Stomach smooth muscle (tissue), 2 donors: ENCODE measurements at regions not wholly inside any gene's neighbourhood (a gene's known extent, or its start where the extent isn't known, plus 50 kb on each side); places are given as distances from the start of the nearest gene placed in this dataset.

Experiments
- H3K27ac ChIP-seq: one replicate; pipeline ENCODE4 v1.7.0; 2013; ENCODE audit warnings: mild to moderate bottlenecking, low read length, inconsistent platforms
- H3K27me3 ChIP-seq, 2 donors: one replicate each; pipeline ENCODE4 v1.7.0; 2013; ENCODE audit warnings: low read length in 2 of 2; ENCODE audit not compliant: insufficient read depth in 2 of 2, control insufficient read depth in 1 of 2
- H3K36me3 ChIP-seq, 2 donors: one replicate each; pipeline ENCODE4 v1.7.0; 2013; ENCODE audit warnings: low read length in 2 of 2; ENCODE audit not compliant: control insufficient read depth in 2 of 2, insufficient read depth in 2 of 2
- H3K4me1 ChIP-seq: one replicate; pipeline ENCODE4 v1.7.0; 2013; ENCODE audit warnings: low read length; ENCODE audit not compliant: control insufficient read depth, insufficient read depth
- H3K4me3 ChIP-seq, 2 donors: one replicate each; pipeline ENCODE4 v1.7.0; 2013; ENCODE audit warnings: low read length in 2 of 2
- H3K9ac ChIP-seq, 2 donors: one replicate each; pipeline ENCODE4 v1.7.0; 2013; ENCODE audit warnings: low read length in 2 of 2, mild to moderate bottlenecking in 1 of 2
- H3K9me3 ChIP-seq, 2 donors: one replicate each; pipeline ENCODE4 v1.7.0; 2013; ENCODE audit warnings: low read length in 2 of 2; ENCODE audit not compliant: control insufficient read depth in 2 of 2
- donor health status: healthy.
- donor health status: Pancreatic carcinoma.

GRCh38 chr4:67019686-67020437 is 525.4 kb downstream of the CENPC start:
- peaks cover 0 to 4% of the 10 kb centered on the region in 2 donors for H3K9me3 ChIP-seq
- no peaks in the 10 kb centered on the region for H3K36me3 ChIP-seq
- H3K27ac ChIP-seq = no peak overlapping the region
- no peak overlapping the region for H3K4me3 ChIP-seq
- no peaks in the 10 kb centered on the region for H3K4me1 ChIP-seq
- H3K27me3 ChIP-seq = no peaks in the 10 kb centered on the region
- H3K9ac ChIP-seq = no peak overlapping the region

DNA sequence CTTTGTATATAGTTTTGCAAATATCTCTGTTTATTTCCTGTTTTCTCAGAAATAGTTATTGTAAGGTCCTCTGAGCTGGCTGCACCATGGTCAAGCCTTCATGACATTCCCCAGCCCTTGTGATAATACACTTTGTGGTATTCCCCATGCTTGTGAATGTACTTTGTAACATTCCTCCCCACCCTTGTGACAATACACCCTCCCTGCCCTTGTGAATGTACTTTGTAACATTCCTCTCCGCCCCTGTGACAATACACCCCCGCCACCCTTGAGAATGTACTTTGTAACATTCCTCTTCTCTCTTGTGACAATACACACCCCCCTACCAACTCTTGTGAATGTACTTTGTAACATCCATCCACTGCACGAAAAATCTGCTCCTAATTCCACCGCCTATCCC is 530.7 kb downstream of the CENPC start:
- Histone ChIP-seq H3K9ac (no peak overlapping the region), H3K27ac (no peak overlapping the region), H3K4me3 (no peak overlapping the region), H3K27me3 (no peaks in the 10 kb centered on the region), H3K4me1 (no peaks in the 10 kb centered on the region), H3K36me3 (no peaks in the 10 kb centered on the region), H3K9me3 (peaks cover 0 to 4% of the 10 kb centered on the region in 2 donors)

DNA sequence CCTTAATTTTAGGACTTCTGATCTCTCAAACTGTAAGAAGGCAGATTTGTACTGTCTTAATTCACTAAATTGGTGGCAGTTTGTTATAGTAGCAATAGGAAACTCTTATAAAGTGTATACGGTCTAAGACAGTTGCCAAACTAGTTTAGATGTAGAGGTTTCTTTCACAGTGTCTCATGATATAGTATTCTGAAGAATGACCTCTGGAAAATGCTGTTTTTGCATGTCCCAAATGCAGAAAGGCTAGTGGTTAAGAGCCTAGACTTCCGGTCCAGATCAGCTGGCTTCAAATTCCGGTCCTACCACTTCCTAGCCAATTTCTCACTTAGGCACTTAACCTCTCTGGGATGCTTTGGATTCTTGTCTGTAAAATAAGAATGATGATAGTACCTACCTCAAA is 538.5 kb downstream of the CENPC start:
- Histone ChIP-seq H3K9me3 (no peaks in the 10 kb centered on the region), H3K4me1 (no peaks in the 10 kb centered on the region)

GRCh38 chr4:66991521-66991920 is 553.8 kb downstream of the CENPC start:
- no peak overlapping the region for H3K4me3 ChIP-seq
- no peak overlapping the region for H3K9ac ChIP-seq
- H3K9me3 ChIP-seq = no peaks in the 10 kb centered on the region
- H3K27ac ChIP-seq = no peak overlapping the region
- H3K4me1 ChIP-seq = no peaks in the 10 kb centered on the region
- no peaks in the 10 kb centered on the region for H3K36me3 ChIP-seq
- no peaks in the 10 kb centered on the region for H3K27me3 ChIP-seq

More for the DNA sequence above, 538.5 kb downstream of the CENPC start:
- Histone ChIP-seq H3K36me3 (no peaks in the 10 kb centered on the region), H3K27ac (no peak overlapping the region), H3K27me3 (no peaks in the 10 kb centered on the region), H3K4me3 (no peak overlapping the region), H3K9ac (no peak overlapping the region)

DNA sequence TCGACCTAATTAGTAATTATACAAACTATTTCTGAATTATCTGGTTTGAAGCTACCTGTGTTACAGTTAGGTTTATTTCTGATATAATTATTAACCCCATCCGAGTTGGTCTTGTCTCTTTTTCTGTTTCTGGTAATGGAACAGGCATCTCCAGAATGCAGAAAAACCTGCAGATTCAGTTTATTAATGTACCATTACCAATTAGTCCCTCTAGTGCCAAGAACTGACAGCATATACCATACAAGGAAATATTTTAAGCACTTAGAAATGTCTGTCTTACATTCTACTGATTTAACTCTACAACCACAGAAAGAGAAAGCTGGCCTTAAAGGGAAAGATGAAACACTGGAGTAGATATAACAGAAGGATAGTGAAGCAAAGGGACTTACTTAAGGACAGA is 570.6 kb downstream of the CENPC start:
- no peak overlapping the region for H3K27ac ChIP-seq
- H3K9me3 ChIP-seq = no peaks in the 10 kb centered on the region
- no peak overlapping the region for H3K9ac ChIP-seq
- no peaks in the 10 kb centered on the region for H3K4me1 ChIP-seq
- no peak overlapping the region for H3K4me3 ChIP-seq
- H3K27me3 ChIP-seq = no peaks in the 10 kb centered on the region
- H3K36me3 ChIP-seq = no peaks in the 10 kb centered on the region

DNA sequence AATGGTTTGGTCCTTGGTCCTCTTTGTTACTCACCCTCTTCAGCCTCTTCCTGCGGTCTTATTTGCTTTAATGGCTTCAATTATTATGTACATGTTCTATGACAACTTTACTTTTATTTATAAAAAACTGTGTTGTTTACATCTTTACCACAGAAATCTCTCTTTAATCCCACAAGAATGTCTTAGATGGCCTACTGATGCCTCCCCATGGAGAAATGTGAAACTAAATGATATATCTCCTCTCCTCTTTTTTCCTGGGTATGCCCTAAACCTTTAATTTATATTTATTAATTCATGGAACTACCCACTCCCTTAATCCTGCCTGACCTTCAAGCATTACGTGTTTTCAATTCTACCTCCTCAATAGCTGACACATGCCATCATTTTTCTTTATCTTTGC is 573.2 kb downstream of the CENPC start:
- Histone ChIP-seq H3K9ac (no peak overlapping the region), H3K36me3 (no peaks in the 10 kb centered on the region), H3K27ac (no peak overlapping the region), H3K27me3 (no peaks in the 10 kb centered on the region), H3K4me1 (no peaks in the 10 kb centered on the region), H3K4me3 (no peak overlapping the region), H3K9me3 (no peaks in the 10 kb centered on the region)

GRCh38 chr4:66964467-66964866 is 580.8 kb downstream of the CENPC start:
- no peaks in the 10 kb centered on the region for H3K4me1 ChIP-seq
- H3K4me3 ChIP-seq = no peak overlapping the region
- no peak overlapping the region for H3K9ac ChIP-seq
- no peak overlapping the region for H3K27ac ChIP-seq
- H3K27me3 ChIP-seq = no peaks in the 10 kb centered on the region
- no peaks in the 10 kb centered on the region for H3K36me3 ChIP-seq
- H3K9me3 ChIP-seq = no peaks in the 10 kb centered on the region

- H3K36me3 ChIP-seq = no peaks in the 10 kb centered on the region
- no peaks in the 10 kb centered on the region for H3K4me1 ChIP-seq
- H3K9me3 ChIP-seq = no peaks in the 10 kb centered on the region
- H3K9ac ChIP-seq = no peak overlapping the region
- H3K27ac ChIP-seq = no peak overlapping the region
- H3K4me3 ChIP-seq = no peak overlapping the region
- no peaks in the 10 kb centered on the region for H3K27me3 ChIP-seq
These were observed 582.2 kb downstream of the CENPC start for GRCh38 chr4:66963084-66963483.

GRCh38 chr4:66959207-66959606 is 586.1 kb downstream of the CENPC start:
- H3K4me3 ChIP-seq = no peak overlapping the region
- H3K4me1 ChIP-seq = no peaks in the 10 kb centered on the region
- H3K9ac ChIP-seq = no peak overlapping the region
- no peaks in the 10 kb centered on the region for H3K27me3 ChIP-seq
- no peaks in the 10 kb centered on the region for H3K36me3 ChIP-seq
- no peak overlapping the region for H3K27ac ChIP-seq
- no peaks in the 10 kb centered on the region for H3K9me3 ChIP-seq

- Histone ChIP-seq H3K4me1 (no peaks in the 10 kb centered on the region), H3K27me3 (no peaks in the 10 kb centered on the region), H3K27ac (no peak overlapping the region), H3K4me3 (no peak overlapping the region), H3K36me3 (no peaks in the 10 kb centered on the region), H3K9ac (no peak overlapping the region), H3K9me3 (no peaks in the 10 kb centered on the region)
These were observed 588.5 kb downstream of the CENPC start for GRCh38 chr4:66956852-66957251.

- Histone ChIP-seq H3K9ac (no peak overlapping the region), H3K27me3 (no peaks in the 10 kb centered on the region), H3K9me3 (no peaks in the 10 kb centered on the region), H3K4me1 (no peaks in the 10 kb centered on the region), H3K27ac (no peak overlapping the region), H3K36me3 (no peaks in the 10 kb centered on the region), H3K4me3 (no peak overlapping the region)
These were observed 588.9 kb downstream of the CENPC start for GRCh38 chr4:66956426-66956825.
